ENCODE measurements at regions not wholly inside any gene's neighbourhood (a gene's known extent, or its start where the extent isn't known, plus 50 kb on each side); places are given as distances from the start of the nearest gene placed in this dataset.
A peak's percentile ranks its signal among the peaks of the same experiment; 100 is the strongest.

GRCh38 chr3:40924559-40925141 is 274.7 kb upstream of the CTNNB1 start:
- H3K4me3 ChIP-seq (ENCODE audit: extremely low read depth in 1 of 4, insufficient read depth in 2 of 4, low read depth in 3 of 4, low read length in 4 of 4) = no peak overlapping the region
- ChIA-PET CTCF (ENCODE audit: partially characterized antibody) (no interaction called here), POLR2A (ENCODE audit: partially characterized antibody) (interaction anchor here (1.3 kb wide), 1 partner anchor 16 kb away, joined by 3 read pairs; no protein-coding TSS in a partner anchor)
- H2AK5ac ChIP-seq (ENCODE audit: low read depth, low read length) = no peak overlapping the region
- peaks cover 0 to 15% (median 6%) of the 10 kb centered on the region in 4 experiments; a peak in 4 of 7 replicates for H3K4me1 ChIP-seq (replicated peaks in 1 of 4; ENCODE audit: control insufficient read depth in 3 of 4, insufficient read depth in 4 of 4, low read length in 3 of 4)
- no peaks in the 10 kb centered on the region for H3K27me3 ChIP-seq (replicated peaks in 1 of 4; ENCODE audit: control insufficient read depth in 3 of 4, extremely low read depth in 1 of 4, insufficient read depth in 3 of 4, low read length in 3 of 4)
- H3K4ac ChIP-seq (replicated peaks; ENCODE audit: insufficient read length, low read depth, low read length) = no peak overlapping the region
- peaks cover 0 to 3% of the 10 kb centered on the region in 2 experiments; a peak in 1 of 4 replicates for H3K9me3 ChIP-seq (ENCODE audit: insufficient read depth in 2 of 2, low read depth in 1 of 2, low read length in 1 of 2)
- H3K79me1 ChIP-seq (ENCODE audit: low read depth, low read length) = no peaks in the 10 kb centered on the region
- WGBS, 2 experiments (ENCODE audit: extremely low coverage in 1 of 2, insufficient coverage in 1 of 2, insufficient read length in 1 of 2, insufficient replicate concordance in 2 of 2, low coverage in 1 of 2, low lambda C conversion rate in 2 of 2, missing lambda C conversion rate in 1 of 2) = 95% methylated on average over 3 of the region's 3 CpGs; no CpG with 5 or more reads in 1 of the 2 experiments
- H2BK120ac ChIP-seq (replicated peaks; ENCODE audit: low read depth, low read length) = no peak overlapping the region
- no peak overlapping the region for H4K8ac ChIP-seq (ENCODE audit: extremely low read depth, insufficient read depth, low read length)
- no peak overlapping the region for H3K14ac ChIP-seq (ENCODE audit: insufficient read length)
- no peaks in the 10 kb centered on the region for H3K36me3 ChIP-seq (ENCODE audit: control insufficient read depth in 2 of 4, insufficient read depth in 4 of 4, low read length in 3 of 4)
- H3K18ac ChIP-seq (ENCODE audit: extremely low read depth, low read length) = 0 out of 2 replicates have a peak overlapping the region, but pooled peaks have one; percentile 9
- no peak overlapping the region for H3K9ac ChIP-seq (replicated peaks in 1 of 4; ENCODE audit: extremely low read depth in 1 of 4, low read depth in 3 of 4, low read length in 3 of 4)
- no peak for DNase-seq (ENCODE audit: low read depth in 1 of 2, low spot score in 2 of 2)
- H3K79me2 ChIP-seq (ENCODE audit: control insufficient read depth in 1 of 2, insufficient read depth in 2 of 2, low read length in 2 of 2) = no peaks in the 10 kb centered on the region
- H4K91ac ChIP-seq (replicated peaks; ENCODE audit: insufficient read length, low read length) = no peak overlapping the region
- 0 out of 2 replicates have a peak overlapping the region, but pooled peaks have one; percentile 64 for H2AFZ ChIP-seq (ENCODE audit: low read length)
- H3K23me2 ChIP-seq (ENCODE audit: low read depth, low read length) = no peaks in the 10 kb centered on the region
- H2BK5ac ChIP-seq (ENCODE audit: low read depth, low read length) = no peak overlapping the region
- no peak overlapping the region for H4K5ac ChIP-seq (ENCODE audit: insufficient read length, low read depth, low read length)
- H2BK20ac ChIP-seq (ENCODE audit: low read length) = peak overlapping the region; percentile 64; the same call in 1 of the 2 replicates
- peak overlapping the region; percentile 43 to 45; a peak in 1 of 4 replicates for H3K4me2 ChIP-seq (ENCODE audit: insufficient read depth in 1 of 2, low read depth in 2 of 2, low read length in 2 of 2)
- 0 out of 2 replicates have a peak overlapping the region, but pooled peaks have one; percentile 4 for H2BK12ac ChIP-seq (ENCODE audit: low read depth, low read length)
- H3K23ac ChIP-seq (ENCODE audit: insufficient read length) = no peak overlapping the region
- no peak overlapping the region for H3K27ac ChIP-seq (ENCODE audit: low read depth, low read length)
- no peak overlapping the region; the same call in 1 of the 2 replicates for H2BK15ac ChIP-seq (ENCODE audit: low read length)
- FAIRE-seq = no peak
- no peaks in the 10 kb centered on the region for H4K20me1 ChIP-seq (replicated peaks in 1 of 2; ENCODE audit: control insufficient read depth in 1 of 2, insufficient read depth in 2 of 2, low read length in 2 of 2)
- H3K56ac ChIP-seq (replicated peaks; ENCODE audit: insufficient read length, low read depth, low read length) = no peak overlapping the region
- TF ChIP-seq TBP (IDR thresholded peaks at IDR 0.05; ENCODE audit: low read depth, low read length) (no peak), RAD21 (IDR thresholded peaks at IDR 0.05 in 1 of 2, conservative IDR thresholded peaks at IDR 0.05 in 1 of 2; ENCODE audit: low read depth in 2 of 2, low read length in 2 of 2) (no peak), E2F6 (IDR thresholded peaks at IDR 0.05) (no peak), CTCF (IDR thresholded peaks at IDR 0.05; ENCODE audit: control extremely low read depth in 1 of 3, insufficient read depth in 1 of 3, low read depth in 1 of 3, low read length in 3 of 3) (no peak), BRCA1 (IDR thresholded peaks at IDR 0.05; ENCODE audit: low read depth, low read length) (no peak), POU5F1 (IDR thresholded peaks at IDR 0.05; ENCODE audit: low read depth, low read length) (no peak), KDM5A (IDR thresholded peaks at IDR 0.05; ENCODE audit: low read length) (no peak), JUND (IDR thresholded peaks at IDR 0.05; ENCODE audit: low read length) (no peak), TCF12 (IDR thresholded peaks at IDR 0.05; ENCODE audit: low read depth, low read length) (no peak), ASH2L (IDR thresholded peaks at IDR 0.05; ENCODE audit: low read length) (no peak)
